Caco-2 (cell line): ENCODE measurements at regions not wholly inside any gene's neighbourhood (a gene's known extent, or its start where the extent isn't known, plus 50 kb on each side); places are given as distances from the start of the nearest gene placed in this dataset.

Source experiments
- BruUV-seq: library from RNA; stranded (reverse); fragments of 400-500 nt; replicated peaks from 2 replicates; lab custom pipeline; 2021; lab: Mats Ljungman, UMichigan
- CTCF ChIA-PET: fragments of 300-600 bp; sonication (Branson Sonifier 250); formaldehyde crosslinking; loops from one replicate; lab custom pipeline; 2022; ENCODE audit warnings: antibody characterized with exemption; lab: Charles Lee
- POLR2A ChIA-PET: fragments of 300-600 bp; sonication (Branson Sonifier 250); formaldehyde crosslinking; loops from one replicate; lab custom pipeline; 2022; ENCODE audit warnings: antibody characterized with exemption; lab: Charles Lee
- DNase-seq, 2 experiments: peaks; one replicate each; pipeline versions ENCODE4 v3.0.0 to v3.0.0-alpha.2; 2020 to 2022
- H3K27me3 ChIP-seq: replicated peaks from 2 replicates; pipeline ENCODE4 v1.6.0; 2011; ENCODE audit warnings: low read length; ENCODE audit not compliant: control insufficient read depth, insufficient read depth
- H3K36me3 ChIP-seq: 2 replicates; pipeline ENCODE4 v1.5.1; 2011; ENCODE audit warnings: low read length; ENCODE audit not compliant: control insufficient read depth, insufficient read depth
- H3K4me1 ChIP-seq: fragments of 250-450 bp; sonication (Bioruptor Pico); 2 replicates; pipeline ENCODE4 v1.5.1; 2020; ENCODE audit warnings: mild to moderate bottlenecking
- H3K4me3 ChIP-seq: 2 replicates; pipeline ENCODE4 v1.5.1; 2011; ENCODE audit warnings: low read depth, mild to moderate bottlenecking, control low read depth, low read length
- H3K9me3 ChIP-seq: fragments of 250-450 bp; sonication (Bioruptor Pico); 2 replicates; pipeline ENCODE4 v1.5.1; 2020; ENCODE audit warnings: mild to moderate bottlenecking, moderate library complexity
- H3K27ac Mint-ChIP-seq: one replicate; pipeline ENCODE4 v1.8.0; 2022; ENCODE audit warnings: mixed read lengths; ENCODE audit not compliant: unreplicated experiment
- H3K27me3 Mint-ChIP-seq: one replicate; pipeline ENCODE4 v1.8.0; 2022; ENCODE audit warnings: mixed read lengths; ENCODE audit not compliant: insufficient read depth, unreplicated experiment
- H3K36me3 Mint-ChIP-seq: one replicate; pipeline ENCODE4 v1.8.0; 2022; ENCODE audit warnings: mild to moderate bottlenecking, mixed read lengths; ENCODE audit not compliant: insufficient read depth, unreplicated experiment
- H3K4me1 Mint-ChIP-seq: one replicate; pipeline ENCODE4 v1.8.0; 2022; ENCODE audit warnings: low read depth, mixed read lengths; ENCODE audit not compliant: unreplicated experiment
- H3K4me3 Mint-ChIP-seq: one replicate; pipeline ENCODE4 v1.8.0; 2022; ENCODE audit warnings: mild to moderate bottlenecking, moderate library complexity, mixed read lengths; ENCODE audit not compliant: unreplicated experiment
- H3K9me3 Mint-ChIP-seq: one replicate; pipeline ENCODE4 v1.8.0; 2022; ENCODE audit warnings: mixed read lengths; ENCODE audit not compliant: unreplicated experiment
- intact Hi-C: fragments of 100-400 bp; cut with micrococcal nuclease; formaldehyde crosslinking; loops from one replicate; pipeline ENCODE4 v1.10.0; 2022; ENCODE audit not compliant: unreplicated experiment
- TF ChIP-seq, protein P1 (sequence below), 2 experiments: fragments of 200-600 bp in 1 of 2; IDR thresholded peaks; 1 replicate in 1 of 2; 2 replicates in 1 of 2; pipeline versions ENCODE4 v1.5.1 to v1.8.0; 2011 to 2022; ENCODE audit warnings: antibody characterized with exemption in 1 of 2, control low read depth in 1 of 2, inconsistent platforms in 1 of 2, low read depth in 1 of 2, low read length in 1 of 2, mild to moderate bottlenecking in 1 of 2, moderate library complexity in 1 of 2; ENCODE audit not compliant: insufficient read depth in 1 of 2, severe bottlenecking in 1 of 2, unreplicated experiment in 1 of 2

DNA sequence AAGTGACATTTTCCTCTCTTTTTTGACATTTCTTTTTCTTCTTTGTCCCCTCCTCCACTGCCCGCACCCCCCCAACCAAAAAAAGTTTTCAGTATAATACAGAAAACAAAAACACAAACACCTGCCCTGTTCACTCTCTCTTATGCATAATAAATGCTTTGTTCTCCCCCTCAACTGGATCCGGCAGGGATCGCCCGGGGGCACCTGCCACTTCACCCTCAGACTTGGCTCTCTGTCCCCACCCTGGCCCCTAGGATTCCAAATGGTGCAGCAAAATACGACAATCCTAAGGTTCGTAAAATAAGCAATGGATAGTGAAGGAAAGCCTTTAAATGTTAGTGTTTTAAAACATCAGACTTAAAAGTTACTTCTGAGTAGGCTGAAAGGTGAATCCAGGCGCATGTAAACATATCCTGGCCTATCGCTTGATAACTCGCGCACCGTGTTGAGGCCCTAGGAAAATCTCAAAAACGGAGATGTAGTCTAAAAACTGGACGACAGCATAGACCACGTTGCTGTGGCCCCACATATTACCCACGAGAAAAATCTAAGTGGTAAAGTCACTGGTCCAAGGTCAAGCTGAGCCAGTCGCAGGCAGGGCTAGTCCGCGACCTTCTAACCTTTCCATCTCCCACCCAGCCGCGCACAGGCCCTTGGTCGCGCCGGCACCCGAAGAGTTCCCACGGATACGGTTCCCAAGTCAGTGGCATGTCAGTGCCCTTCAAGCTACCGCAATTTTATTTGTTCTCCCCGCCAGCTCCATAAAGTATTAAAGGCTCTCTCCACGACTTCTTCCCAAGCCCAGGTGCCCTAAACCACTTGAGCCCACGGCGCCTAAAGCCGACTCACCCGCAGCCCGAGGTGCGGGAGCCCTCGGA, 130.8 kb downstream of the OGFRL1 start:
- Histone ChIP-seq H3K4me1 (peaks cover 3% of the 10 kb centered on the region; the same call in 1 of the 2 replicates), H3K4me3 (no peak overlapping the region), H3K9me3 (no peaks in the 10 kb centered on the region), H3K36me3 (no peaks in the 10 kb centered on the region), H3K27me3 (no peaks in the 10 kb centered on the region)
- peaks cover 9% of the 10 kb centered on the region for H3K9me3 Mint-ChIP-seq
- DNase-seq = no peak
- TF ChIP-seq, protein P1, sequence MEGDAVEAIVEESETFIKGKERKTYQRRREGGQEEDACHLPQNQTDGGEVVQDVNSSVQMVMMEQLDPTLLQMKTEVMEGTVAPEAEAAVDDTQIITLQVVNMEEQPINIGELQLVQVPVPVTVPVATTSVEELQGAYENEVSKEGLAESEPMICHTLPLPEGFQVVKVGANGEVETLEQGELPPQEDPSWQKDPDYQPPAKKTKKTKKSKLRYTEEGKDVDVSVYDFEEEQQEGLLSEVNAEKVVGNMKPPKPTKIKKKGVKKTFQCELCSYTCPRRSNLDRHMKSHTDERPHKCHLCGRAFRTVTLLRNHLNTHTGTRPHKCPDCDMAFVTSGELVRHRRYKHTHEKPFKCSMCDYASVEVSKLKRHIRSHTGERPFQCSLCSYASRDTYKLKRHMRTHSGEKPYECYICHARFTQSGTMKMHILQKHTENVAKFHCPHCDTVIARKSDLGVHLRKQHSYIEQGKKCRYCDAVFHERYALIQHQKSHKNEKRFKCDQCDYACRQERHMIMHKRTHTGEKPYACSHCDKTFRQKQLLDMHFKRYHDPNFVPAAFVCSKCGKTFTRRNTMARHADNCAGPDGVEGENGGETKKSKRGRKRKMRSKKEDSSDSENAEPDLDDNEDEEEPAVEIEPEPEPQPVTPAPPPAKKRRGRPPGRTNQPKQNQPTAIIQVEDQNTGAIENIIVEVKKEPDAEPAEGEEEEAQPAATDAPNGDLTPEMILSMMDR (IDR thresholded peaks at IDR 0.05; ENCODE audit: insufficient read depth in 1 of 2, low read depth in 1 of 2, low read length in 1 of 2, severe bottlenecking in 1 of 2, unreplicated experiment in 1 of 2) = no peak
- intact Hi-C loops = no loop called here
- no peaks in the 10 kb centered on the region for H3K27me3 Mint-ChIP-seq
- ChIA-PET POLR2A (no interaction called here), CTCF (no interaction called here)
- H3K4me1 Mint-ChIP-seq = peaks cover 2% of the 10 kb centered on the region
- BruUV-seq = no TSS peak
- no peaks in the 10 kb centered on the region for H3K36me3 Mint-ChIP-seq
- no peak overlapping the region for H3K4me3 Mint-ChIP-seq
- H3K27ac Mint-ChIP-seq = no peak overlapping the region

DNA sequence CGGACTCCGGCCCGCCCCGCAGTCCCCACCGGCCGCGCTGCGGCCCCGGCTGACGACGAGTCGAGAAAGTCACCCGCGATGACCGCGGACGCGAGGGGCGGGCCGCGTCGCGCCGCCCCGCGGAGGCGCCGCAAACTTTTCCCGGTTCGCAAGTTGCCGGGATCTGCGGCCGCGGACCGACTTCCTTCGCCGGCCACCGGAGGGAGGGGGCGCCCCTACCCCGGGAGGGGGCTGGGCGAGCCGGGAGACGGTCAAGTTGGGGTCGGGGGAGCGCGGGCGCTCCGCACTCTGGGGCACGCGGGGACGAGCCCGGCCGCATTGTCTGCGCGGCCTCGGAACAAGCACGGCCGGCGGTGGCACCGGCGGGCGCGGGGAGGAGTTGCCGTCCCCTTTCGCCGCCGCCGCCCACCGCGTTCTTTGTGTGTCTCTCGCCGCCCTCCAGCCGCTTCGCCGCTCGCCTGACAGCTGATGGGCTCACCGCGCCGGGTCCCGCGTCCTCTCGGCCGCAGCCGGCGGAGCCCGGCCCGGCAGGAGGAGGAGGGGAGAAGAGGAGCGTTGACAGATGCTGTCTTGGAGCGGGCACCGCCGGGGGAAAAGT, 131.6 kb downstream of the OGFRL1 start:
- CTCF ChIA-PET = no interaction called here
- no peak overlapping the region for H3K4me3 Mint-ChIP-seq
- Histone ChIP-seq H3K4me1 (no peaks in the 10 kb centered on the region), H3K4me3 (no peak overlapping the region), H3K9me3 (no peaks in the 10 kb centered on the region), H3K27me3 (no peaks in the 10 kb centered on the region), H3K36me3 (no peaks in the 10 kb centered on the region)
- TF ChIP-seq, protein P1 (IDR thresholded peaks at IDR 0.05; ENCODE audit: insufficient read depth in 1 of 2, low read depth in 1 of 2, low read length in 1 of 2, severe bottlenecking in 1 of 2, unreplicated experiment in 1 of 2) = no peak
- no peak for DNase-seq
- peaks cover 8% of the 10 kb centered on the region for H3K9me3 Mint-ChIP-seq
- POLR2A ChIA-PET = no interaction called here
- no peaks in the 10 kb centered on the region for H3K36me3 Mint-ChIP-seq
- H3K4me1 Mint-ChIP-seq = no peaks in the 10 kb centered on the region
- H3K27ac Mint-ChIP-seq = no peak overlapping the region
- no TSS peak for BruUV-seq
- intact Hi-C loops = no loop called here
- H3K27me3 Mint-ChIP-seq = no peaks in the 10 kb centered on the region

DNA sequence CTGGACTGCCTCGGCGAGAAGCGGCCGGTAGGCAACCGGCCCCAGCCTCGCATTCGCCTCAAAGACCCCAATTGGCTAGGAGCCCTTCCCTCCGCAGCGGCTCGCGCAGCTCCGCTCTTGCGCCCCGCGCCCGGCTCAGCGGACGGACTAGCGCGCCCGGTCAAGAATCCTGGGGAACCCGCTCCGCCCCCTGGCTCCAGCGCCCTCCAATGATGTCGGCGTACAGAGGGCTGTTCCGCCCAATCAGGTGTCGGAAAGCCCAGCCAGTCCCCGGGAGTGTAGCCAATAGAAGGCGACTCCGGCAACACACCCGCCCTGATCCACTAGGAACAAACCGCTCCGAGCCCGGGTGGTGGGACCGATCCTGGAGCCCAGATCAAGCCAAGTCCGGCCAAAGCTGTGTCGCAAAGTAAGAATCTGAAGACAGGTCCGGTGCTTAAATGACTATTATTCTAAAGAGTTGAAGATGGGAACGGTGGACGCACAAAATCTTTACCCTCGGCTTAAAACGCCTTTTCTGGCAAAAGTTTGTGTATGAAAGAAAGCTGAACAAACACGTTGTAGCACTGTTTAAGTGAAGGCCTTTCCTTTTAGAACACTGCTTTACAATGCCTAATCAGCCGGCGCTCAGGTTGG, 132.2 kb downstream of the OGFRL1 start:
- Mint-ChIP-seq H3K4me3 (no peak overlapping the region), H3K9me3 (peaks cover 2% of the 10 kb centered on the region), H3K4me1 (no peaks in the 10 kb centered on the region), H3K27me3 (no peaks in the 10 kb centered on the region), H3K36me3 (no peaks in the 10 kb centered on the region), H3K27ac (no peak overlapping the region)
- no peak overlapping the region for H3K4me3 ChIP-seq
- intact Hi-C loops = no loop called here
- TF ChIP-seq, protein P1 (IDR thresholded peaks at IDR 0.05; ENCODE audit: insufficient read depth in 1 of 2, low read depth in 1 of 2, low read length in 1 of 2, severe bottlenecking in 1 of 2, unreplicated experiment in 1 of 2) = no peak
- no peaks in the 10 kb centered on the region for H3K27me3 ChIP-seq
- no peak for DNase-seq
- no peaks in the 10 kb centered on the region for H3K4me1 ChIP-seq
- ChIA-PET POLR2A (no interaction called here), CTCF (no interaction called here)
- no TSS peak for BruUV-seq
- H3K9me3 ChIP-seq = no peaks in the 10 kb centered on the region
- no peaks in the 10 kb centered on the region for H3K36me3 ChIP-seq
